ENCODE measurements at regions not wholly inside any gene's neighbourhood (a gene's known extent, or its start where the extent isn't known, plus 50 kb on each side); places are given as distances from the start of the nearest gene placed in this dataset.

DNA sequence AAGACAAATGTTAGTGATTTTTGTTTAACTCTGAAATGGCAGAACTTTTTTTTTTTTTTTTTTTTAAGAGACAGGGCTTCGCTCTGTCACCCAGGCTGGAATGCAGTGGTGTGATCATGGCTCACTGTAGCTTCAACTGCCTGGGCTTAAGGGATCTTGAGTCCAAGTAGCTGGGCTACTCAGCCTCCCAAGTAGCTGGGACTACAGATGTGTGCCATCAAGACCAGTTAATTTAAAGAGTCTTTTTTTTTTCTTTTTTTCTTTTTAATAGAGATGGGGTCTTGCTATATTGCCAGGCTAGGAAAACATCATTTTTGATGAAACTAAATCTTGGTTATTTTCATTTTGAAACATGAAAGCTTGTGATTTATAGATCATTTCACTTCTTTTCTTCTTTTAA, 91.6 kb upstream of the PTCH1 start:
- intact Hi-C loops (cut with DNase I), result no loop called here
- no peak for ATAC-seq
- Histone ChIP-seq H3K4me1 (no peaks in the 10 kb centered on the region), H3K27me3 (ENCODE audit: low read depth) (no peaks in the 10 kb centered on the region), H3K4me3 (no peak overlapping the region), H3K36me3 (no peaks in the 10 kb centered on the region), H3K9me3 (no peaks in the 10 kb centered on the region), H3K27ac (no peak overlapping the region)
- no peak for DNase-seq
- TF ChIP-seq, protein P1, sequence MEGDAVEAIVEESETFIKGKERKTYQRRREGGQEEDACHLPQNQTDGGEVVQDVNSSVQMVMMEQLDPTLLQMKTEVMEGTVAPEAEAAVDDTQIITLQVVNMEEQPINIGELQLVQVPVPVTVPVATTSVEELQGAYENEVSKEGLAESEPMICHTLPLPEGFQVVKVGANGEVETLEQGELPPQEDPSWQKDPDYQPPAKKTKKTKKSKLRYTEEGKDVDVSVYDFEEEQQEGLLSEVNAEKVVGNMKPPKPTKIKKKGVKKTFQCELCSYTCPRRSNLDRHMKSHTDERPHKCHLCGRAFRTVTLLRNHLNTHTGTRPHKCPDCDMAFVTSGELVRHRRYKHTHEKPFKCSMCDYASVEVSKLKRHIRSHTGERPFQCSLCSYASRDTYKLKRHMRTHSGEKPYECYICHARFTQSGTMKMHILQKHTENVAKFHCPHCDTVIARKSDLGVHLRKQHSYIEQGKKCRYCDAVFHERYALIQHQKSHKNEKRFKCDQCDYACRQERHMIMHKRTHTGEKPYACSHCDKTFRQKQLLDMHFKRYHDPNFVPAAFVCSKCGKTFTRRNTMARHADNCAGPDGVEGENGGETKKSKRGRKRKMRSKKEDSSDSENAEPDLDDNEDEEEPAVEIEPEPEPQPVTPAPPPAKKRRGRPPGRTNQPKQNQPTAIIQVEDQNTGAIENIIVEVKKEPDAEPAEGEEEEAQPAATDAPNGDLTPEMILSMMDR (IDR thresholded peaks at IDR 0.05), result no peak

DNA sequence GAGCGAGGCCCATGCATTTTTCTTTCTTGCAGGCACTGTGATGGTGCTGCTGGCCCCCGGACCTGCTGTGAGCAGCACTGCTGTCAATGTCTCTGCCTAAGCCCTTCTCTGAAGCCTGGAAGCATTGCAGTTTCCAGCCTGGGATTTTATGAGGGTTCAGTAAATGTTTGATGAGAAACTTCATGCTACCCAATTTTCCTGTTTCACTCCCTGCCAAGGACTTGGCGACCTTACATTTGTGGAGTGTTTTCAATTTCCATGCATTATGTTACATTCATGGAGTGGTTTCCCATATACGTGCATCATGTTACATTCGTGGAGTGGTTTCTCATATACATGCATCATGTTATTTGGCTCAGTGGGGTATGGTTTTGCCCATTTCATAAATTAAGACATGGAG, 90.7 kb upstream of the PTCH1 start:
- DNase-seq (no peak), ATAC-seq (no peak)
- TF ChIP-seq, protein P1 (IDR thresholded peaks at IDR 0.05), result no peak
- Histone ChIP-seq H3K36me3 (no peaks in the 10 kb centered on the region), H3K4me3 (no peak overlapping the region), H3K27ac (no peak overlapping the region), H3K27me3 (ENCODE audit: low read depth) (no peaks in the 10 kb centered on the region), H3K9me3 (no peaks in the 10 kb centered on the region), H3K4me1 (no peaks in the 10 kb centered on the region)
- intact Hi-C loops (cut with DNase I), result no loop called here

DNA sequence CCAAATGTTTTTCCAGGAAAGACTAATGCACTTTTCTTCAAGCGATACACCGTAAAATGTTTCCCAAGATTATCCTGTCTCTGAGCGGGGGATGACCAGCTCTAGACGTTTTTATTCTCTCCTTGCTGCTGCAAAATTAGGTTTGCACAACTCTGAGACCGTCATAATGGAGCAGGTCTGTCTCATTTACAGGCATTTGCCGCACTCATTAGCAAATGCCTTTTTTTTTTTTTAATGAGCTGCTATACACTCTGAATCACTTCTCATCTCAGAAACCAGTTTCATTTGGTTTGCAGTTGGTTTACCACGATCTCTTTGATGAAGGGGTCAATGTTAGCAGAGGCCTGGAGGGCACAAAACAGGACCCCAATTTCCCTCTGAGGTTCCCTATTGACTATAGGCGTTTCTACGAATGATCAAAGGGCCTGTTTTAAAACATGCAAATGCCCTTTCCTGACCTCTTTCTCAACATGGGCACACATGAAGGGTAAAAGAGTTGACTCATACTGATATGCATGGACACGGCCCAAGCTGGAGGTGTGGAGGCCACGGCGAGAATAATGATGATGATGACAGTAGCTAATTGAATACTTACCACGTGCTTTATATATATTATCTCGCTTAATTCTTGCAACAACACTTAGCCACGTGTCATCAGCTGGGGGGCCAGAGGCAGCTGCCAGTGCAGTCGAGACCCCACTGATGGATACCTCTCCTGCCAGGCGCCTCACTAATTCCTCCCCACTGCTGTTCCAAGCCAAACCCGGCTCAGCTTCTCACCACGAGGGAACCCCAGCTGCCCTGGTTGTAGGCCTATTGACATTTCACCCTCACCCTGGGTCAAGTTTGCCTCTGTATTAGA, 89.9 kb upstream of the PTCH1 start:
- no peak overlapping the region for H3K27ac ChIP-seq
- TF ChIP-seq, protein P1 (IDR thresholded peaks at IDR 0.05), result no peak
- H3K4me1 ChIP-seq, result no peaks in the 10 kb centered on the region
- no peaks in the 10 kb centered on the region for H3K36me3 ChIP-seq
- no peak for DNase-seq
- ATAC-seq, result no peak
- H3K9me3 ChIP-seq, result no peaks in the 10 kb centered on the region
- intact Hi-C loops (cut with DNase I), result no loop called here
- no peak overlapping the region for H3K4me3 ChIP-seq
- H3K27me3 ChIP-seq (ENCODE audit: low read depth), result no peaks in the 10 kb centered on the region

DNA sequence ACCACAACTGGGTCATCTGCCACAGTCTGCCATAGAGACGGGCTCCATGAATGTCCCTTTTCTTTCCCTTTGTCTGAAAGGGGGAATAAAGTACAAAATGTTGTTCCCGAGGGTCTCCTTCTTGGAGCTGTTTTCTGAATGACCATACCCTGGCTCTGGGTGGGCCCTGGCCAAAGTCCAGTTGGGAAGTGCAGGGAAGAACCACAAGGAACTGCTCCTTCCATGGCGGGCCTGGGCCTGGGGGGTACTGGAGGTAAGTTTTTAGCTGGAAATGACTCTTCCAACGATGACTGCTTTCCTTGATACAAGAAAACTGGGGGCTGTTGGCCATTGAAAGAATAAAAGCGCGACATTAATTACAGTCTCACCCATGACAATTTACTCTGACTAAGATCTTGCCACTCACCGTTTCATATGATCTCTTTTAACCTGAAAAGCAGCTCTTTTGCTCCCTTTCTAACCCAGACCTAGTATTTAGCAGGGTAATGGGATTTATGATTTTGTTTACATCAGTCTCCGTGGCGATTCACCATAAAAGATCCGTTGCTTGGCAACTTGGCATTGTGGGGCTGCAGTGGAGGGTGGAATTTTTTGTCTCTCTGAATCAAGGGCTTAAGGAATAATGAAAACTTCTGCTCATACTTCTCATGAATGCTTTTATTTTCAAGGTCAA, 89.2 kb upstream of the PTCH1 start:
- Histone ChIP-seq H3K27ac (no peak overlapping the region), H3K36me3 (no peaks in the 10 kb centered on the region), H3K27me3 (ENCODE audit: low read depth) (no peaks in the 10 kb centered on the region), H3K4me1 (no peaks in the 10 kb centered on the region), H3K9me3 (no peaks in the 10 kb centered on the region), H3K4me3 (no peak overlapping the region)
- intact Hi-C loops (cut with DNase I), result no loop called here
- no peak for DNase-seq
- ATAC-seq, result no peak
- TF ChIP-seq, protein P1 (IDR thresholded peaks at IDR 0.05), result no peak

DNA sequence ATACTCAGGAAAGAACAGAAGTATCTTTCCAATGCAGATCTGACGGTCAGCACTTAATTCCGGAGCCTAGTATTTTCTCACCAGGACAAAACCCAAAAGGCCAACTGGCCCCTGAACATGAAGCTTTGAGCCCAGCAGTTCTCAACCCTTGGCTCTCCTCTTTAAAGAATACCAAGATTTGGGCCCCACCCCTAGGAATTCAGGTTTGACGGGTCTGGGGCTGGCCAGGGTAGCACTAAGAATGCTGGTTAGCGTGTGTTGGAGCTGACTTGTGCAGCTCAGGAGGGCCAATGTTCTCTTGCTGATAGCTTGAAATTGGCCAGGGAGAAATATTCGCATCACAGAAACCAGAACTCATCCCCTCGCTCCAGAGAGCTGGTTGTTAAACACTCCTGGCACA, 88.3 kb upstream of the PTCH1 start:
- H3K27ac ChIP-seq, result no peak overlapping the region
- intact Hi-C loops (cut with DNase I), result no loop called here
- no peaks in the 10 kb centered on the region for H3K9me3 ChIP-seq
- ATAC-seq, result no peak
- TF ChIP-seq, protein P1 (IDR thresholded peaks at IDR 0.05), result no peak
- H3K36me3 ChIP-seq, result no peaks in the 10 kb centered on the region
- no peak for DNase-seq
- no peaks in the 10 kb centered on the region for H3K4me1 ChIP-seq
- no peaks in the 10 kb centered on the region for H3K27me3 ChIP-seq (ENCODE audit: low read depth)
- H3K4me3 ChIP-seq, result no peak overlapping the region

Measured in lower lobe of right lung (tissue), 2 donors.